ENCODE measurements at regions not wholly inside any gene's neighbourhood (a gene's known extent, or its start where the extent isn't known, plus 50 kb on each side); places are given as distances from the start of the nearest gene placed in this dataset.

DNA sequence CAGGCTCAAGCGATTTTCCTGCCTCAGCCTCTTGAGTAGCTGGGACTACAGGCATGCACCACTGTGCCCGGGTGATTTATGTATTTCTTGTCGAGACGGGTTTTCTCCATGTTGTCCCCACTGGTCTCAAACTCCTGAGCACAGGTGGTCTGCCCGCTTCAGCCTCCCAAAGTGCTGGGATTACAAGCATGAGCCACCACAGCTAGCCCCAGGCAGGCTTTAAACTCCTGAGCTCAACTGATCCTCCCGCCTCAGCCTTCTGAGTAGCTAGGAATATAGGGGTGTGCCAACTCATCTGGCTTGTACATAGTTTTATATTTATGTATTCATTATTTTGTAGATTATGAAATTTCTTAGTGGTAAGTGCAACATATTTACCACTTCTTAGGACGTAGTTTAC lies 198.8 kb upstream of the MCTP2 start:
- Histone ChIP-seq H3K56ac (ENCODE audit: extremely low read depth, insufficient read depth, low read length) (no peak overlapping the region), H3K79me1 (ENCODE audit: low read depth in 1 of 2, low read length in 2 of 2) (no peaks in the 10 kb centered on the region), H3K4me2 (ENCODE audit: low read depth, low read length) (no peak overlapping the region), H3K27ac (ENCODE audit: insufficient read depth, low read length) (no peak overlapping the region), H3K4ac (ENCODE audit: low read depth, low read length) (no peak overlapping the region), H4K91ac (ENCODE audit: insufficient read depth, low read depth, low read length) (no peak overlapping the region), H4K8ac (ENCODE audit: low read depth in 2 of 2, low read length in 2 of 2) (no peak overlapping the region), H3K14ac (replicated peaks; ENCODE audit: low read depth, low read length) (no peak overlapping the region), H3K9me3 (ENCODE audit: control insufficient read depth, insufficient read depth, low read length) (peaks cover 12% of the 10 kb centered on the region), H2AK9ac (replicated peaks; ENCODE audit: low read depth, low read length, poor library complexity) (no peak overlapping the region), H3K23ac (ENCODE audit: low read depth, low read length) (no peak overlapping the region), H3K9me1 (ENCODE audit: insufficient read depth, low read length) (no peaks in the 10 kb centered on the region), H3K9ac (ENCODE audit: low read depth, low read length) (no peak overlapping the region), H3K4me1 (ENCODE audit: control insufficient read depth, insufficient read depth, low read length) (no peaks in the 10 kb centered on the region), H3K27me3 (ENCODE audit: control insufficient read depth, insufficient read depth, low read length) (no peaks in the 10 kb centered on the region), H2BK120ac (ENCODE audit: low read depth, low read length) (no peak overlapping the region), H2BK20ac (ENCODE audit: low read depth, low read length) (no peak overlapping the region), H2AK5ac (ENCODE audit: low read depth, low read length) (no peak overlapping the region), H4K5ac (ENCODE audit: low read depth, low read length) (no peak overlapping the region), H3K4me3 (ENCODE audit: insufficient read depth, low read depth, low read length) (no peak overlapping the region), H3K18ac (ENCODE audit: low read depth, low read length) (no peak overlapping the region), H4K20me1 (ENCODE audit: insufficient read depth, low read length) (no peaks in the 10 kb centered on the region), H2AFZ (replicated peaks; ENCODE audit: low read length, poor library complexity) (no peak overlapping the region), H3K36me3 (ENCODE audit: control insufficient read depth, insufficient read depth, low read length) (no peaks in the 10 kb centered on the region), H2BK15ac (ENCODE audit: low read depth, low read length) (no peak overlapping the region), H2BK5ac (ENCODE audit: low read depth, low read length, poor library complexity, severe bottlenecking) (no peak overlapping the region)
- BruUV-seq (replicated peaks), result no TSS peak
- intact Hi-C loops (cut with micrococcal nuclease), result no loop called here
- no peak for ATAC-seq (ENCODE audit: low read depth)
- POLR2A ChIA-PET (ENCODE audit: unreplicated experiment), result no interaction called here
- TF ChIP-seq FOS (IDR thresholded peaks at IDR 0.05; ENCODE audit: low read depth, low read length), result no peak
- TF ChIP-seq, protein P1, sequence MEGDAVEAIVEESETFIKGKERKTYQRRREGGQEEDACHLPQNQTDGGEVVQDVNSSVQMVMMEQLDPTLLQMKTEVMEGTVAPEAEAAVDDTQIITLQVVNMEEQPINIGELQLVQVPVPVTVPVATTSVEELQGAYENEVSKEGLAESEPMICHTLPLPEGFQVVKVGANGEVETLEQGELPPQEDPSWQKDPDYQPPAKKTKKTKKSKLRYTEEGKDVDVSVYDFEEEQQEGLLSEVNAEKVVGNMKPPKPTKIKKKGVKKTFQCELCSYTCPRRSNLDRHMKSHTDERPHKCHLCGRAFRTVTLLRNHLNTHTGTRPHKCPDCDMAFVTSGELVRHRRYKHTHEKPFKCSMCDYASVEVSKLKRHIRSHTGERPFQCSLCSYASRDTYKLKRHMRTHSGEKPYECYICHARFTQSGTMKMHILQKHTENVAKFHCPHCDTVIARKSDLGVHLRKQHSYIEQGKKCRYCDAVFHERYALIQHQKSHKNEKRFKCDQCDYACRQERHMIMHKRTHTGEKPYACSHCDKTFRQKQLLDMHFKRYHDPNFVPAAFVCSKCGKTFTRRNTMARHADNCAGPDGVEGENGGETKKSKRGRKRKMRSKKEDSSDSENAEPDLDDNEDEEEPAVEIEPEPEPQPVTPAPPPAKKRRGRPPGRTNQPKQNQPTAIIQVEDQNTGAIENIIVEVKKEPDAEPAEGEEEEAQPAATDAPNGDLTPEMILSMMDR (conservative IDR thresholded peaks at IDR 0.05; ENCODE audit: low read depth, low read length), result no peak
- TF ChIP-seq POLR2A (IDR thresholded peaks at IDR 0.05; ENCODE audit: low read depth, low read length), result no peak
- TF ChIP-seq CHD1 (IDR thresholded peaks at IDR 0.05; ENCODE audit: low read depth, low read length), result no peak
- TF ChIP-seq RCOR1 (IDR thresholded peaks at IDR 0.05; ENCODE audit: insufficient replicate concordance, low read length), result no peak
- TF ChIP-seq BHLHE40 (IDR thresholded peaks at IDR 0.05; ENCODE audit: low read depth, low read length), result no peak
- TF ChIP-seq CEBPB (IDR thresholded peaks at IDR 0.05; ENCODE audit: low read depth, low read length), result no peak
- no peak for DNase-seq
- CTCF ChIA-PET, result no interaction called here
- in situ Hi-C loops (cut with MboI; ENCODE audit: low sequenced_read_pairs), result no loop called here
- 79% methylated on average over 2 of the region's 7 CpGs; no CpG with 5 or more reads in 1 of the 2 experiments for WGBS, 2 experiments (ENCODE audit: extremely low coverage in 2 of 2, insufficient read length in 1 of 2)
- dilution Hi-C loops (cut with HindIII; ENCODE audit: low sequenced_read_pairs, unreplicated experiment), result no loop called here
